ENCODE measurements at regions not wholly inside any gene's neighbourhood (a gene's known extent, or its start where the extent isn't known, plus 50 kb on each side); places are given as distances from the start of the nearest gene placed in this dataset.
A peak's percentile ranks its signal among the peaks of the same experiment; 100 is the strongest.

GRCh38 chr20:56964901-56965300 is 301.5 kb downstream of the BMP7 start:
- Mint-ChIP-seq H3K27me3 (peaks cover 1% of the 10 kb centered on the region), H3K4me3 (no peak overlapping the region), H3K27ac (no peak overlapping the region), H3K4me1 (no peaks in the 10 kb centered on the region), H3K36me3 (no peaks in the 10 kb centered on the region), H3K9me3 (no peaks in the 10 kb centered on the region)
- no peak for DNase-seq

- H3K27me3 Mint-ChIP-seq: peaks cover 12% of the 10 kb centered on the region
- no peak overlapping the region for H3K27ac Mint-ChIP-seq
- H3K4me3 Mint-ChIP-seq: no peak overlapping the region
- DNase-seq: no peak
- no peaks in the 10 kb centered on the region for H3K9me3 Mint-ChIP-seq
- no peaks in the 10 kb centered on the region for H3K36me3 Mint-ChIP-seq
- no peaks in the 10 kb centered on the region for H3K4me1 Mint-ChIP-seq
Observed at GRCh38 chr20:56967916-56968315, 298.5 kb downstream of the BMP7 start.

GRCh38 chr20:56968376-56969048 is 297.9 kb downstream of the BMP7 start:
- H3K9me3 Mint-ChIP-seq: no peaks in the 10 kb centered on the region
- H3K4me1 Mint-ChIP-seq: no peaks in the 10 kb centered on the region
- H3K27me3 Mint-ChIP-seq: peaks cover 18% of the 10 kb centered on the region
- no peaks in the 10 kb centered on the region for H3K36me3 Mint-ChIP-seq
- no peak for DNase-seq
- H3K4me3 Mint-ChIP-seq: no peak overlapping the region
- H3K27ac Mint-ChIP-seq: no peak overlapping the region

- H3K27ac Mint-ChIP-seq: no peak overlapping the region
- peaks cover 64% of the 10 kb centered on the region for H3K27me3 Mint-ChIP-seq
- peak; percentile 13 for DNase-seq
- no peak overlapping the region for H3K4me3 Mint-ChIP-seq
- H3K36me3 Mint-ChIP-seq: no peaks in the 10 kb centered on the region
- no peaks in the 10 kb centered on the region for H3K4me1 Mint-ChIP-seq
- H3K9me3 Mint-ChIP-seq: no peaks in the 10 kb centered on the region
Observed at GRCh38 chr20:56974499-56975250, 291.8 kb downstream of the BMP7 start.

- no peak overlapping the region for H3K4me3 Mint-ChIP-seq
- H3K27ac Mint-ChIP-seq: no peak overlapping the region
- peaks cover 64% of the 10 kb centered on the region for H3K27me3 Mint-ChIP-seq
- DNase-seq: no peak
- H3K36me3 Mint-ChIP-seq: no peaks in the 10 kb centered on the region
- no peaks in the 10 kb centered on the region for H3K4me1 Mint-ChIP-seq
- no peaks in the 10 kb centered on the region for H3K9me3 Mint-ChIP-seq
Observed at GRCh38 chr20:56975838-56976237, 290.6 kb downstream of the BMP7 start.

- H3K36me3 Mint-ChIP-seq: no peaks in the 10 kb centered on the region
Observed at GRCh38 chr20:56976336-56976735, 290.1 kb downstream of the BMP7 start.

GRCh38 chr20:56978475-56978874 is 288.0 kb downstream of the BMP7 start:
- Mint-ChIP-seq H3K4me3 (no peak overlapping the region), H3K27me3 (peaks cover 46% of the 10 kb centered on the region), H3K9me3 (no peaks in the 10 kb centered on the region), H3K27ac (no peak overlapping the region), H3K36me3 (no peaks in the 10 kb centered on the region), H3K4me1 (no peaks in the 10 kb centered on the region)
- DNase-seq: no peak

More at GRCh38 chr20:56976336-56976735, 290.1 kb downstream of the BMP7 start:
- no peak for DNase-seq
- H3K27me3 Mint-ChIP-seq: peaks cover 61% of the 10 kb centered on the region
- no peaks in the 10 kb centered on the region for H3K4me1 Mint-ChIP-seq
- no peak overlapping the region for H3K27ac Mint-ChIP-seq
- H3K4me3 Mint-ChIP-seq: no peak overlapping the region
- no peaks in the 10 kb centered on the region for H3K9me3 Mint-ChIP-seq

- peaks cover 39% of the 10 kb centered on the region for H3K27me3 Mint-ChIP-seq
- H3K4me3 Mint-ChIP-seq: no peak overlapping the region
- H3K9me3 Mint-ChIP-seq: peaks cover under 1% of the 10 kb centered on the region
- no peaks in the 10 kb centered on the region for H3K36me3 Mint-ChIP-seq
- DNase-seq: no peak
- no peak overlapping the region for H3K27ac Mint-ChIP-seq
- no peaks in the 10 kb centered on the region for H3K4me1 Mint-ChIP-seq
Observed at GRCh38 chr20:56979125-56979524, 287.3 kb downstream of the BMP7 start.

GRCh38 chr20:56981301-56981700 is 285.1 kb downstream of the BMP7 start:
- Mint-ChIP-seq H3K27ac (no peak overlapping the region), H3K4me3 (no peak overlapping the region), H3K27me3 (peaks cover 20% of the 10 kb centered on the region), H3K4me1 (no peaks in the 10 kb centered on the region), H3K9me3 (peaks cover 10% of the 10 kb centered on the region), H3K36me3 (no peaks in the 10 kb centered on the region)
- no peak for DNase-seq

GRCh38 chr20:56983813-56984212 is 282.6 kb downstream of the BMP7 start:
- Mint-ChIP-seq H3K27ac (no peak overlapping the region), H3K9me3 (peaks cover 11% of the 10 kb centered on the region), H3K4me3 (no peak overlapping the region), H3K4me1 (no peaks in the 10 kb centered on the region), H3K27me3 (peaks cover 12% of the 10 kb centered on the region), H3K36me3 (no peaks in the 10 kb centered on the region)
- no peak for DNase-seq

GRCh38 chr20:56985066-56985685 is 281.3 kb downstream of the BMP7 start:
- no peak overlapping the region for H3K4me3 Mint-ChIP-seq
- H3K27me3 Mint-ChIP-seq: peaks cover 13% of the 10 kb centered on the region
- DNase-seq: no peak
- H3K27ac Mint-ChIP-seq: no peak overlapping the region
- no peaks in the 10 kb centered on the region for H3K4me1 Mint-ChIP-seq
- H3K36me3 Mint-ChIP-seq: no peaks in the 10 kb centered on the region
- peaks cover 11% of the 10 kb centered on the region for H3K9me3 Mint-ChIP-seq

- Mint-ChIP-seq H3K27ac (no peak overlapping the region), H3K36me3 (no peaks in the 10 kb centered on the region), H3K4me1 (no peaks in the 10 kb centered on the region), H3K9me3 (peaks cover 11% of the 10 kb centered on the region), H3K4me3 (no peak overlapping the region), H3K27me3 (peaks cover 13% of the 10 kb centered on the region)
- DNase-seq: no peak
Observed at GRCh38 chr20:56986476-56986875, 280.0 kb downstream of the BMP7 start.

GRCh38 chr20:56986931-56987720 is 279.3 kb downstream of the BMP7 start:
- H3K36me3 Mint-ChIP-seq: no peaks in the 10 kb centered on the region
- no peak overlapping the region for H3K4me3 Mint-ChIP-seq
- H3K27ac Mint-ChIP-seq: no peak overlapping the region
- peaks cover 13% of the 10 kb centered on the region for H3K27me3 Mint-ChIP-seq
- DNase-seq: no peak
- peaks cover 11% of the 10 kb centered on the region for H3K9me3 Mint-ChIP-seq
- no peaks in the 10 kb centered on the region for H3K4me1 Mint-ChIP-seq

GRCh38 chr20:56987986-56988385 is 278.5 kb downstream of the BMP7 start:
- Mint-ChIP-seq H3K4me3 (no peak overlapping the region), H3K27ac (no peak overlapping the region)

GRCh38 chr20:56988446-56988845 is 278.0 kb downstream of the BMP7 start:
- no peaks in the 10 kb centered on the region for H3K4me1 Mint-ChIP-seq
- no peaks in the 10 kb centered on the region for H3K36me3 Mint-ChIP-seq
- no peak overlapping the region for H3K27ac Mint-ChIP-seq
- H3K9me3 Mint-ChIP-seq: peaks cover 11% of the 10 kb centered on the region
- H3K27me3 Mint-ChIP-seq: peaks cover 13% of the 10 kb centered on the region
- no peak for DNase-seq
- H3K4me3 Mint-ChIP-seq: no peak overlapping the region

More at GRCh38 chr20:56987986-56988385, 278.5 kb downstream of the BMP7 start:
- H3K27me3 Mint-ChIP-seq: peaks cover 13% of the 10 kb centered on the region
- H3K4me1 Mint-ChIP-seq: no peaks in the 10 kb centered on the region
- no peak for DNase-seq
- peaks cover 11% of the 10 kb centered on the region for H3K9me3 Mint-ChIP-seq
- no peaks in the 10 kb centered on the region for H3K36me3 Mint-ChIP-seq
